SU-DHL-6 (cell line): ENCODE measurements at regions not wholly inside any gene's neighbourhood (a gene's known extent, or its start where the extent isn't known, plus 50 kb on each side); places are given as distances from the start of the nearest gene placed in this dataset.

Source experiments
- H2AFZ ChIP-seq: fragments of 200-600 bp; sonication (generic); 2 replicates; pipeline ENCODE4 v1.6.1; 2014; ENCODE audit warnings: low read depth, mild to moderate bottlenecking, moderate library complexity, mixed read lengths, antibody characterized with exemption, low read length; ENCODE audit not compliant: severe bottlenecking
- H3F3A ChIP-seq: fragments of 200-600 bp; shearing (Covaris generic); 2 replicates; pipeline ENCODE4 v1.6.0; 2016; ENCODE audit warnings: antibody characterized with exemption, mild to moderate bottlenecking; ENCODE audit not compliant: insufficient read depth
- H3K27ac ChIP-seq: fragments of 200-600 bp; sonication (generic); 2 replicates; pipeline ENCODE4 v1.5.1; 2016; ENCODE audit warnings: low read depth, mild to moderate bottlenecking, low read length, moderate library complexity, mixed read lengths
- H3K27me3 ChIP-seq: fragments of 200-600 bp; sonication (generic), shearing (Covaris generic); 2 replicates; pipeline ENCODE4 v1.6.0; 2014; ENCODE audit warnings: mild to moderate bottlenecking, low read length
- H3K36me3 ChIP-seq: fragments of 200-600 bp; sonication (generic); 2 replicates; pipeline ENCODE4 v1.6.1; 2014; ENCODE audit warnings: mild to moderate bottlenecking, low read length, mixed read lengths
- H3K4me2 ChIP-seq: fragments of 300-600, 200-600 bp; shearing (Covaris generic), sonication (generic); 2 replicates; pipeline ENCODE4 v1.6.0; 2014; ENCODE audit warnings: low read length, low read depth, mild to moderate bottlenecking; ENCODE audit not compliant: poor library complexity, severe bottlenecking
- H3K4me3 ChIP-seq: fragments of 200-600 bp; sonication (generic); 2 replicates; pipeline ENCODE4 v1.5.1; 2014; ENCODE audit warnings: antibody characterized with exemption, low read length, mild to moderate bottlenecking, mixed read lengths; ENCODE audit not compliant: insufficient read depth, poor library complexity, severe bottlenecking
- H3K79me2 ChIP-seq: fragments of 200-600 bp; sonication (generic); 2 replicates; pipeline ENCODE4 v1.6.1; 2014; ENCODE audit warnings: mild to moderate bottlenecking, low read length, moderate library complexity; ENCODE audit not compliant: insufficient read depth
- H3K9ac ChIP-seq: fragments of 200-600 bp; sonication (generic); 2 replicates; pipeline ENCODE4 v1.7.0; 2014; ENCODE audit warnings: mild to moderate bottlenecking, low read length
- H3K9me2 ChIP-seq: fragments of 200-600 bp; sonication (generic); replicated peaks from 2 replicates; pipeline ENCODE4 v1.6.1; 2014; ENCODE audit warnings: low read length; ENCODE audit not compliant: insufficient read depth
- H3K9me3 ChIP-seq: fragments of 200-600 bp; sonication (generic); 2 replicates; pipeline ENCODE4 v1.6.1; 2014; ENCODE audit warnings: low read length, mixed read lengths; ENCODE audit not compliant: insufficient read depth
- H4K20me1 ChIP-seq: fragments of 200-600 bp; sonication (generic); 2 replicates; pipeline ENCODE4 v1.6.1; 2014; ENCODE audit warnings: low read depth, mild to moderate bottlenecking, antibody characterized with exemption, low read length, moderate library complexity, mixed read lengths
- EZH2phosphoT487 ChIP-seq: fragments of 200-600 bp; sonication (generic), shearing (Covaris generic); conservative IDR thresholded peaks from 2 replicates; pipeline ENCODE4 v1.6.1; 2018; ENCODE audit warnings: mild to moderate bottlenecking, antibody characterized with exemption, low read length, moderate library complexity, mixed read lengths
- TF ChIP-seq, protein P1 (sequence below): fragments of 200-600 bp; sonication (generic); IDR thresholded peaks from one replicate; pipeline ENCODE4 v1.5.1; 2017; ENCODE audit warnings: antibody characterized with exemption, mild to moderate bottlenecking, low read length, moderate library complexity; ENCODE audit not compliant: insufficient read depth, poor library complexity, severe bottlenecking

- Histone ChIP-seq H2AFZ (no peak overlapping the region), H3K9ac (no peak overlapping the region), H3K9me3 (no peaks in the 10 kb centered on the region), H3K4me3 (no peak overlapping the region), H3K4me2 (no peak overlapping the region), H3F3A (no peaks in the 10 kb centered on the region), H4K20me1 (no peaks in the 10 kb centered on the region), H3K36me3 (no peaks in the 10 kb centered on the region), H3K9me2 (no peaks in the 10 kb centered on the region), H3K79me2 (no peaks in the 10 kb centered on the region), H3K27ac (no peak overlapping the region), H3K27me3 (no peaks in the 10 kb centered on the region)
- TF ChIP-seq EZH2phosphoT487 = no peak
- TF ChIP-seq, protein P1, sequence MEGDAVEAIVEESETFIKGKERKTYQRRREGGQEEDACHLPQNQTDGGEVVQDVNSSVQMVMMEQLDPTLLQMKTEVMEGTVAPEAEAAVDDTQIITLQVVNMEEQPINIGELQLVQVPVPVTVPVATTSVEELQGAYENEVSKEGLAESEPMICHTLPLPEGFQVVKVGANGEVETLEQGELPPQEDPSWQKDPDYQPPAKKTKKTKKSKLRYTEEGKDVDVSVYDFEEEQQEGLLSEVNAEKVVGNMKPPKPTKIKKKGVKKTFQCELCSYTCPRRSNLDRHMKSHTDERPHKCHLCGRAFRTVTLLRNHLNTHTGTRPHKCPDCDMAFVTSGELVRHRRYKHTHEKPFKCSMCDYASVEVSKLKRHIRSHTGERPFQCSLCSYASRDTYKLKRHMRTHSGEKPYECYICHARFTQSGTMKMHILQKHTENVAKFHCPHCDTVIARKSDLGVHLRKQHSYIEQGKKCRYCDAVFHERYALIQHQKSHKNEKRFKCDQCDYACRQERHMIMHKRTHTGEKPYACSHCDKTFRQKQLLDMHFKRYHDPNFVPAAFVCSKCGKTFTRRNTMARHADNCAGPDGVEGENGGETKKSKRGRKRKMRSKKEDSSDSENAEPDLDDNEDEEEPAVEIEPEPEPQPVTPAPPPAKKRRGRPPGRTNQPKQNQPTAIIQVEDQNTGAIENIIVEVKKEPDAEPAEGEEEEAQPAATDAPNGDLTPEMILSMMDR = no peak
Measured at GRCh38 chr17:33981711-33982601, 273.1 kb upstream of the CCL2 start.

- no peaks in the 10 kb centered on the region for H3K36me3 ChIP-seq
- H3K9ac ChIP-seq = no peak overlapping the region
- no peak for TF ChIP-seq EZH2phosphoT487
- TF ChIP-seq, protein P1 = no peak
- H3F3A ChIP-seq = no peaks in the 10 kb centered on the region
- H3K27ac ChIP-seq = no peak overlapping the region
- H3K4me2 ChIP-seq = no peak overlapping the region
- no peaks in the 10 kb centered on the region for H3K27me3 ChIP-seq
- H3K79me2 ChIP-seq = no peaks in the 10 kb centered on the region
- no peaks in the 10 kb centered on the region for H4K20me1 ChIP-seq
- no peak overlapping the region for H2AFZ ChIP-seq
- no peak overlapping the region for H3K4me3 ChIP-seq
- no peaks in the 10 kb centered on the region for H3K9me3 ChIP-seq
- H3K9me2 ChIP-seq = no peaks in the 10 kb centered on the region
Measured at GRCh38 chr17:33982909-33983308, 272.2 kb upstream of the CCL2 start.

DNA sequence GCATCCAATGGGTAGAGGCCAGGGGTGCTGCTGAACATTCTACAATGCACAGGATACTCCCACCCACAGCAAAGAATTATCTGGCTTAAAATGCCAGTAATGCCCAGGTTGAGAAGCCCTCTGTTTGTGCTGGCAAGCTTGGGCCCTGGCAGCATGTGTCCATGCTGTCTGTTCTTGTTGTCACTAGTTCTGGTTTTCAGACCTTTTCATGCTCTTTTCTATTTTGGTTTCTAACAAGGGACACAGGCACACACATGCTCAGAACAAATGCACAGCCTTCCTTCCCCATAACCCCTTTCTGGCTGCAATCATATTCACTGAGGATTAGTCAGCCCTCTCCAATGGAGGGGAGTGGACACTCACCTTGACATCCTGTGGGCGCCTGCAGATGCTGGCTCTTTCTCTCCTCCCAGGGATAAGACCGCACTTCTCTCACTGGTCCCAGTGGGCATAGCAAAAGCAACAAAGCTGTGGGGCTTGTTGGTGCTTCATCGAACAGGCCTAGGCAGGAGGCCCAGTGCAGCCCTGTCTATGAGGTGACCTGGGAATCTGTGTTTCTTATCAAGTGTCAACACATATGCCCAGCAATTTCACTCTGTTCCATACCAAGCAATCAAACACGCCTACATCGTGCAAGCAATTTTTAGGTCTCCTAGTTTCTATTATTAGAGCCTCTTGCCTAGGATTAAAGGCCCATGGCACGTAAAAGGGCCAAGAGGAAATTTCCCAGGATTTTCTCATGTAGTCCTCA is 271.1 kb upstream of the CCL2 start:
- H3K4me3 ChIP-seq = no peak overlapping the region
- no peaks in the 10 kb centered on the region for H3K9me2 ChIP-seq
- no peak overlapping the region for H3K9ac ChIP-seq
- H3K79me2 ChIP-seq = no peaks in the 10 kb centered on the region
- H3K27ac ChIP-seq = no peak overlapping the region
- no peaks in the 10 kb centered on the region for H3K9me3 ChIP-seq
- H2AFZ ChIP-seq = no peak overlapping the region
- H3F3A ChIP-seq = no peaks in the 10 kb centered on the region
- H3K4me2 ChIP-seq = no peak overlapping the region
- no peaks in the 10 kb centered on the region for H4K20me1 ChIP-seq
- no peaks in the 10 kb centered on the region for H3K36me3 ChIP-seq
- no peaks in the 10 kb centered on the region for H3K27me3 ChIP-seq
- TF ChIP-seq EZH2phosphoT487 = no peak
- TF ChIP-seq, protein P1 = no peak
